ENCODE measurements at regions not wholly inside any gene's neighbourhood (a gene's known extent, or its start where the extent isn't known, plus 50 kb on each side); places are given as distances from the start of the nearest gene placed in this dataset.

GRCh38 chr4:31125061-31125460, 404.9 kb downstream of the PCDH7 start:
- no peak for DNase-seq

- DNase-seq = peak; percentile 68
Measured at GRCh38 chr4:31125496-31125895, 405.3 kb downstream of the PCDH7 start.

GRCh38 chr4:31126881-31127398, 406.8 kb downstream of the PCDH7 start:
- no peak for DNase-seq

- no peak for DNase-seq
Measured at GRCh38 chr4:31130930-31131329, 410.8 kb downstream of the PCDH7 start.

- no peak for DNase-seq
Measured at GRCh38 chr4:31134720-31135119, 414.6 kb downstream of the PCDH7 start.

GRCh38 chr4:31139767-31140166, 419.6 kb downstream of the PCDH7 start:
- no peak for DNase-seq

- DNase-seq = no peak
Measured at GRCh38 chr4:31141095-31141831, 421.1 kb downstream of the PCDH7 start.

- no peak for DNase-seq
Measured at GRCh38 chr4:31141832-31142142, 421.6 kb downstream of the PCDH7 start.

GRCh38 chr4:31146366-31146765, 426.2 kb downstream of the PCDH7 start:
- peak; percentile 84 for DNase-seq

GRCh38 chr4:31148990-31149389, 428.8 kb downstream of the PCDH7 start:
- no peak for DNase-seq

- no peak for DNase-seq
Measured at GRCh38 chr4:31156221-31156620, 436.1 kb downstream of the PCDH7 start.

GRCh38 chr4:31160146-31160545, 440.0 kb downstream of the PCDH7 start:
- DNase-seq = no peak

GRCh38 chr4:31169846-31170245, 449.7 kb downstream of the PCDH7 start:
- no peak for DNase-seq

- DNase-seq = no peak
Measured at GRCh38 chr4:31171362-31171761, 451.2 kb downstream of the PCDH7 start.

GRCh38 chr4:31175242-31175910, 455.2 kb downstream of the PCDH7 start:
- DNase-seq = peak; percentile 59

GRCh38 chr4:31183256-31183655, 463.1 kb downstream of the PCDH7 start:
- no peak for DNase-seq

GRCh38 chr4:31185014-31185585, 464.9 kb downstream of the PCDH7 start:
- DNase-seq = no peak

GRCh38 chr4:31187979-31188378, 467.8 kb downstream of the PCDH7 start:
- no peak for DNase-seq

GRCh38 chr4:31189938-31190337, 469.8 kb downstream of the PCDH7 start:
- DNase-seq = no peak

- no peak for DNase-seq
Measured at GRCh38 chr4:31190671-31191070, 470.5 kb downstream of the PCDH7 start.

- DNase-seq = peak; percentile 29
Measured at GRCh38 chr4:31192341-31192740, 472.2 kb downstream of the PCDH7 start.

- peak; percentile 86 for DNase-seq
Measured at GRCh38 chr4:31193521-31193920, 473.4 kb downstream of the PCDH7 start.

GRCh38 chr4:31194823-31195222, 474.7 kb downstream of the PCDH7 start:
- DNase-seq = no peak

- no peak for DNase-seq
Measured at GRCh38 chr4:31199644-31200043, 479.5 kb downstream of the PCDH7 start.

All from DMS53 (cell line).